GM18505 (cell line): ENCODE measurements at regions not wholly inside any gene's neighbourhood (a gene's known extent, or its start where the extent isn't known, plus 50 kb on each side); places are given as distances from the start of the nearest gene placed in this dataset.

ENCODE experiments used
- ATAC-seq: cut with Tn5 transposase; IDR thresholded peaks from one replicate; pipeline ENCODE4 v1.9.1; 2021; ENCODE audit not compliant: unreplicated experiment
- POLR2A ChIP-seq: IDR thresholded peaks from 4 replicates; pipeline ENCODE4 v1.6.1; 2011; ENCODE audit warnings: borderline replicate concordance; ENCODE audit not compliant: insufficient read depth, insufficient read length; ENCODE audit errors: extremely low read depth

GRCh38 chr13:72303941-72304746, 423.3 kb downstream of the MZT1 start:
- no peak for TF ChIP-seq POLR2A
- no peak for ATAC-seq

GRCh38 chr13:72296246-72296645, 429.2 kb upstream of the DACH1 start:
- ATAC-seq, result no peak
- TF ChIP-seq POLR2A, result no peak

- no peak for ATAC-seq
- TF ChIP-seq POLR2A, result no peak
Measured at GRCh38 chr13:72295153-72295552, 428.1 kb upstream of the DACH1 start.

GRCh38 chr13:72293206-72293605, 426.2 kb upstream of the DACH1 start:
- no peak for ATAC-seq
- no peak for TF ChIP-seq POLR2A

GRCh38 chr13:72290962-72291681, 424.1 kb upstream of the DACH1 start:
- no peak for ATAC-seq
- no peak for TF ChIP-seq POLR2A

GRCh38 chr13:72286421-72286820, 419.4 kb upstream of the DACH1 start:
- ATAC-seq, result no peak
- no peak for TF ChIP-seq POLR2A

GRCh38 chr13:72284791-72285190, 417.8 kb upstream of the DACH1 start:
- no peak for ATAC-seq
- TF ChIP-seq POLR2A, result no peak

- no peak for ATAC-seq
- no peak for TF ChIP-seq POLR2A
Measured at GRCh38 chr13:72261732-72262131, 394.7 kb upstream of the DACH1 start.

- no peak for ATAC-seq
- no peak for TF ChIP-seq POLR2A
Measured at GRCh38 chr13:72259528-72259927, 392.5 kb upstream of the DACH1 start.

- no peak for TF ChIP-seq POLR2A
Measured at GRCh38 chr13:72258340-72258981, 391.5 kb upstream of the DACH1 start.

GRCh38 chr13:72255908-72256307, 388.9 kb upstream of the DACH1 start:
- TF ChIP-seq POLR2A, result no peak
- no peak for ATAC-seq

More at GRCh38 chr13:72258340-72258981, 391.5 kb upstream of the DACH1 start:
- ATAC-seq, result no peak

GRCh38 chr13:72253754-72254153, 386.8 kb upstream of the DACH1 start:
- ATAC-seq, result no peak
- no peak for TF ChIP-seq POLR2A

- no peak for ATAC-seq
- TF ChIP-seq POLR2A, result no peak
Measured at GRCh38 chr13:72246396-72246795, 379.4 kb upstream of the DACH1 start.
